ENCODE measurements at regions not wholly inside any gene's neighbourhood (a gene's known extent, or its start where the extent isn't known, plus 50 kb on each side); places are given as distances from the start of the nearest gene placed in this dataset.
"Not testable (repeated sequence)": the region's sequence is repeated elsewhere in the genome, so short reads cannot be mapped to it uniquely, and the experiment has no call there.

DNA sequence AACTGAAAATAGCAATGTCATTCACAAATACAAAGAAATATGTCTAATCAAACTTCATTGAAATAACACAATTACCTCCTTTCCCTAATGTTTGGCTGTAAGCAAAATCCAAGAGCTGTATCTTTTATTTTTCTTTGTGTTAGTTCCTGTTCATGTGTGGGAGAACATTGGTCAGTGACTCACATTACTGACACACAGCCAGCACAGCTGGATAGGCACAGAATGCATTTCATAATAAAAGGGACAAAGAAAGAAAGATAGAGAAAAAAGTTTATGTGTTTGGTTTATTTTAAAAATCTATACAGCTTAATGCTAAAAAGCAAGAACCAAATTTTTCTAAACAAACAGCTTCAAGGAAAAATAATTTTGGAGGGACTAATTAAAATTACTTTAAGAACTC, 185.6 kb upstream of the COL3A1 start:
- peak; percentile 87 for DNase-seq

DNA sequence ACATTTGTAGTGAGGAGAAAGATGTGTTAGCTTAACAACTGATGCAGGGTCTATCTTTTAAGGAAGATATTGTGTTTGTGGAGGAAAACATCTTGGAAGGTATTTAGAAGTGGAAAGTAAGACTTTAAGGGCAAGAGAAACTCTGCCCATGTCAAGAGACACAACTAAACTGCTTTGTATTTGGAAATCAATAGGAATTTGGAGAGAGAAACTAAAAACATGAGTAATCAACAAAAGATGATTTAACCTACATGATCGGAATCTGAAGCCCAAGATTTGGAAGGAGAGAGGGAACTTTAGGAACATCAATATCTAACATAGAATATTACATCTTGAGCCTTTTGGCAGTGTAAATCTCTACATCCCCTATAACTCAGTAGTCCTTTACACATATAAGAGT, 184.2 kb upstream of the COL3A1 start:
- no peak for DNase-seq

DNA sequence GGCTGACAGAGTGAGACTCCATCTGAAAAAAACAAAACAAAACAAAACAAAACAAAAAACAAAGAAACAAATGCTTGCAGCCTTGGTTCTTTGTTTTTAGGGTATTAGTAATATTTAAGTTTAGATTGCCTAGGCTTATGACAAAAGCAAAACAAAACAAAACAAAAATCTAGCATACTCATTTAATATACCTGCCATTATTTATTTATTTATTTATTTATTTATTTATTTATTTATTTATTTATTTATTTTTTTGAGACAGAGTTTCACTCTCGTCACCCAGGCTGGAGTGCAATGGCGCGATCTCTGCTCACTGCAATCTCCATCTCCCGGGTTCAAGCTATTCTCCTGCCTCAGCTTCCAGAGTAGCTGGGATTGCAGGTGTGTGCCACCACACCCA, 179.7 kb upstream of the COL3A1 start:
- DNase-seq: not testable (repeated sequence)

DNA sequence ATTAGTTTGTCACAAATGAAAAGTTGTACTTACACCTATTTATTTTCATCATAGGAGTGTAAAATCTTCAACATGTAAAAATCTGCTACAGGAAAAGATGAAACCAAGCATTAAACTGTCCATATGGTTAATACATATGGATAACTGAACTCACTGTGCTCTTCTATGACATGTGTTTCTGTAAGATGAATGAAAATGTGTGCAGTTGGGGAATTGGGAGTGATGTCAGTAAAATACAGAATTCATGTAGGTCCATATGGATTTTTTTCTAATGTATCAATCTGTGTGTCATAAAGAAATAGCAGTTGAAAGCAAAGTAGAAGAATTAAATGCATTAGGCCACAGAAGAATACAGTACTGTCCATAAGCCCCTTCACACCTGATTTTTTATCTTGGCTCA, 178.4 kb upstream of the COL3A1 start:
- DNase-seq: no peak

DNA sequence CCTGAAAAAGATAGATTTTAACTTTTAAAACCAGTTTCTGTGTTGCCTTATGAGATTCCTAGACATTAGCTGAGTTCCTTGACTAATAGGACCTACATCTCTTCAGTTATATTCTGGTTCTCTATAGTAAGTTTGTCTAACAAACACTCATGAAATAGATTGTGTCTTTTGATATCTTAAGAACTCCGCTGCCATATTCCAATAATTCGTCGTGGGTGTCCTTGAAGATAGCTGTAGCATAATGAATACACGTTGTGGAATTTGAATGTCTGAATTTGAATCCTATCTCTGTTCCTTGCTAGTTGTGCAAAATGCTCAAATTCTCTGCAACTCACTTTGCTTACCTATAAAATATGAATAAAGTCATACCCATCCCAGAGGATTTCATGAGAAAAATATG, 176.8 kb upstream of the COL3A1 start:
- no peak for DNase-seq

DNA sequence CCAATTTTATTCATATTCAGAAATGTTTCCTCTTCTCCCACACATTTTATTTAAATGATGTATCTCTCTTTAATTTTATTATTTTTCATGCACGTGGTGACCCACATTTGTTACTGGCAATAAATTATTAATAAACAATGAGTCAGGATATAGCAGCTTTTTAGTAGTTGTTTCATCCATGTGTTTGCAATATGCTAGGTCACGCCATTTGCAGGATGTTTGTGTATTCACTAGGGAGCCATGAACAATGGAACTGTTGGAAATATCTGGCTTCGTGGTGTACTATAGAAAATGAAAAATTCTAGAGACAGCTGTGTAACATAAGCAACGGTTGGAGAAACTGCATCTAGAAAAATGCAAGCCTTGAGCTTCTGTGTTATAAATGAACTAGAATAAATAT, 176.0 kb upstream of the COL3A1 start:
- peak; percentile 77 for DNase-seq

DNA sequence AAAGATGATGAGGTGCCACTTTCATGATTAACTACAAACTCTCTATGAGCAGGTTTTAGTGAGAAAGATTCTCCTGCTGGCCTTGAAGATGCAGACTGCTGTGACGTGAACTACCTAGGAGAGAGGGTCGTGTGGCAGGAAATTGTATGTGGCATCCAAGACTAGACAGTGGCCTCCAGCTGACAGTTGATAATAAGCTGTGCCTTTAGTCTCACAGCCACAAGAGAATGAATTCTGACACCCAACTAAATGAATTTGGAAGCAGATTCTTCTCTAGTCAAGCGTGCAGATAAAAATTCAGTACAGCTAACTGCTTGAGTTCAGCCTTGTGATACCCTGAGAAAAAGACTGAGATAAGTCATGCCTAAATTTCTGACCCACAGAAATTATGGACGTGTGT, 169.0 kb upstream of the COL3A1 start:
- no peak for DNase-seq

DNA sequence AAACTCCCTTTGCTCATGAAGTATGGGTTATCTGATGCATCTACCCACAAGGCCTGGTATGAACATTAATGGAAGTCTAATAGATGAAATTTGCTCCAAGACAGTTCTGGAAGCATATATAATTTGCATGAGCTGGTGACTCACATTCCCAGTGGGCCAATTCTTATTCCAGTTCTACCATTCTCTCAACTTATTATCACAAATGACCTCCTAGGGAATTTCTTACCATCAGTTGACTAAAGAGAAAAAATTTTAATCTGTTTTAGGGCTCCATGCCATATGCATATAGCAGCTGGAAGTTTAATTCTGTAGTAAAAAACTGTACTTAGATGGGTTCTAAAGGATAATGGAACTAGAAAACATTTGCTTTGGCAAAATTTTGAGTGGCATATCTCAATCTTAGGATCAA, 165.2 kb upstream of the COL3A1 start:
- peak; percentile 24 for DNase-seq

DNA sequence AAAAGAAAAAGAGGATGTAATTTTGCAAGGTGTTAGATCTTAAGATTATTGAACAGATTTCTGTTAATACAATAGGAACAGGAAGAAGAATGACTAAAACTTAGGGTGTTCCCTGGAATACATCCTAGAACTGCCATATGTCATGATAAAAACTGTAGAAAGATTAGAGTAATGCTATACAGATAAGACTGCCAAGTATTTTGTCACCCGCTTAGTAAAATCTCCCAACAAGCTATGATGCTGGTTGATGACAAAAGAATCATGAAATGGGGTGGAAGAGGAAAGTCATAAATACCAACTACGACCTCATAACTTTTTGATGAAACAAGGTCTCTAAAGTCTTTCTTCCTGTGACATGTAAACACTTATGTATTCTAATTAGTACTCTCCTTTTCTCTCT, 163.6 kb upstream of the COL3A1 start:
- no peak for DNase-seq

DNA sequence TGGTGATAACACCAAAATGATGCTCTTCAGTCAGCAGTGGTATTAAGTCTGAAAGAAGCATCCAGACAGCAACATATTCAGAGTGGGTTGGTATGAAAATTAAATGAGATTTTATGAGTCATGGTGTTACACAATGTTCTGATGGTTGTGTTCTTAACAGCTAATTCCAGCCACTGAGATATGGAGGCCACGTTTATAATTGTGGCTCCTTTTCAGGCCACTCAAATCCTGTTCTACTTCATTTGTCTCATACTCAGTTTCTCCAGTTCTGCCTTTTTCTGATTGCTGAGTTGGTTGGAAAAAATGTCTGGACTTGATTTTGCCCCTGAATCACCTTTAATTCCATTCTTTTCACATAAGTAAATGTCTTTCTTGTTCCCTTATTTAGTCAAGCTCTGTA, 162.7 kb upstream of the COL3A1 start:
- no peak for DNase-seq

DNA sequence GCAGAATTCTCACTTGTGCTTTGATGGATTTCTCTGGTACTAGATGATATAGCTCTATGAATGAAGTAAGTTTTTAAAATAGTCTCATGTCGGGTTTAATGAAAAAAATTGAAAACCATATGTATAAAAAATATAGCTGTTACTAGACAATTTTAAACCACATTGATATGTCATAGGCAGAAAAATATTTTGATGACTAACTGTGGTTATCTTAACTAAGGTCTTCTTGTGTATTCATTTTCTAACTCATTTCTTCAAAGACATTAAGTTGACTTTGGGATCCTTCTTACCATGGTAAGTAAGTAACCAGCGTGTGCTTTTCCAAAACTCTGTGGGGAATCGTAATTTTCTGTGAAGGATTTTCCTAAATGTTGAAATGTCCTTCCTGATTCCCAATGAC, 160.9 kb upstream of the COL3A1 start:
- no peak for DNase-seq

DNA sequence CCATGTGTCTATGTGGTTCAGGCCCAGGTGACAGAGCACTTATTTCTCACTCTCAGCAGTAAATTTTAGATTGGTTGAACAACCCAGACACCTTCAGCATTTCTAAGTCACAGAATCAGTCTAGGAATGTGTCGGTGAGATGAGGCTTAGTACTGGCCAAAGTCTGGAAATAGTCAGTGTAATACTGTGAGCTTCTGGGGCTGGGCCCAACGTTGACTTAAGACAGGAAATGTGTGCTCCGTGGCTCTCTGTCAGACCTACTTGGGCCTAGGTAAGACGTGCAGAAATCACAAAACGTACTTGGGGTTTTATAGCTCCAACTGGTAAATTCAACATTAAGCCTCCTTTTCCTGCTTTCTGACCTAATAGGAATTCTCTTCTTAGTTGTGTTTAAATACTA, 160.3 kb upstream of the COL3A1 start:
- peak; percentile 85 for DNase-seq

DNA sequence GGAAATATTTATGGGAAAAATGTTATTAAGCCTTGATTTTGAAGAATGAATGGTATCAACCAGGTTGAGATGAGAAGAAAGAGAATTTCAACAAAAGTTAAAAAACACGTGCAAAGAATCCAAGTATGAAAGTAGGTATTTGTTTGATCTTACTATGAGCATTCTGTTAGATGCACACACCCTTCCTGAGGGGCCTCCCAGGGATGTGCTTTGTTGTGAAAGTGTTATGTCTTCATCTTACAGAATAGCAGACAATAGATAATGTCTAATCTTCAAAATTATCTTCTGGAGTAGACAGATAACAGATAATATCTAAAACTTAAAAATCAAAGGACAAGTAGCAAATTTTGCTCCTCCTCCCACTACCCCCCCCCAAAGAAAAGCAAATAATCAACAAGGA, 155.2 kb upstream of the COL3A1 start:
- no peak for DNase-seq

DNA sequence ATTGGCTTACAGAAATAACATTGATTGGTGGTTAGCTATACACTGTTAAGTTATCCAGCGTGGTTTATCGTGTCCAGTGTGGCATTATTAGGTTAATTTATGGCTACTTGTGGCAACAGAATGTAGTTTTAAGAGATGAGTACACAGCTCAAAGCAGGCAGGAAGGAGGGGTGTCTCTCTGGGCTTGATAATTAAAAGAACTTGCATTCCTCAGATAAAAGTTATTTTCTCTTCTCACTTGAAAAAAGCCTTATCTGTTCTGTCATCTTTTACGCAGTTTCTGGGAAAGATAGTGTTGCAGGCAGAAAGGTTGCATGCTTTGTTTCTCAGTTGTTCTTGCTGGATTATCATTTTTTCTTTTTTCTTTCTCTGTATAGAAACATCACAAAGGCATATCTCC, 154.4 kb upstream of the COL3A1 start:
- no peak for DNase-seq

DNA sequence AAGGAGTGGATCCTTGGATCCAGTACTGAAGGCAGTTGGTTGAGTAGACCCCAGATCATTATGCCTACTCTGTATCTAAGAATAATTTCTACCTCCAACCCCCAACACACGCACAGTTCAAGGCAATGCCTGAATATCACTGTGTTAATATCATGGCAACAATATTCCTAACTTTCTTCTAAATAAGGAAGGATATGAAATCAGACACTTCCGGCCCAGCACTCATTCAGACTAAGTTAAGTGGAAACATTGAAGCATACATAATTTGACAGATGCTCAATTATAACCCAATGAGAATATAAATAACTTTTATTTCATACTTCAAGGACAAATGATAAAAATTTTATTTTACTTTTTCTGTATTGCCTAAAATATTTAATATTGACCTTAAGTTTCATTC, 153.6 kb upstream of the COL3A1 start:
- no peak for DNase-seq

DNA sequence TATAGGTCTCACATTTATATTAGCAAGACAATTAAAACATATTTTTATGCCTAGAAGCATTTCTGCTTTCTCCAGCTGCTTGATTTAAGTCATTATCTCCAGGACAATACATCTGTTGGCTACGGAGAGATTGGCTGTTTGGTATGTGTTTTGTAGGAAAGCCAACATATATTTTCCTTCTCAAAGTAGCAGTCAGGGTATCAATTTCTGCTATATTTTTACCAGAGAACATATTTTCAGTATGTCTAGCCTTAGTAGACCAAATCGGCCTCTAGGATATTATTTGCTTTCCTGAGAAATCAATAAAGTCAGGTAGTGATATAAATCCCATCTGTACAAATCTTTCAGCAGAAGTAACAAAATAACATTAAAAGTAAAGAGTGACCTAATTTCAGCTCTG, 150.0 kb upstream of the COL3A1 start:
- DNase-seq: no peak

DNA sequence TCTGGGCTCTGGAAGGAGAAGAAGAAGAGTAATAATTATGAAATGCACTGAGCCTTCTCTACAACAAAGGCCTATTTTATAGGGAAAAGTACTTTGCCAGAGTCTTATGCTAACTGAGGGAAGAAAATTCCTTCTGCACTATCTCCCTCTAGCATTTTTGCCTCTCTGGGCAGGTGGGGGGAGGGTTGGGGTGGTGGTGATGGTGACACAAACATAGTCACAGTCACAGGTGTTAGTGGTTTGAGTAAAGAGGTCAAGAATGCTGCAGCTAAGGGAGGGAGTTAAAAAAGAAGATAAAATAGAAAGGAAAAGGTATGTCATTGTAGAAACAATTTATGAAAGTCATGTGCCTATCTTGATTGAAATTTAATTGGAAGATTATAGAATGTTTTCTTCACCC, 140.8 kb upstream of the COL3A1 start:
- DNase-seq: no peak

DNA sequence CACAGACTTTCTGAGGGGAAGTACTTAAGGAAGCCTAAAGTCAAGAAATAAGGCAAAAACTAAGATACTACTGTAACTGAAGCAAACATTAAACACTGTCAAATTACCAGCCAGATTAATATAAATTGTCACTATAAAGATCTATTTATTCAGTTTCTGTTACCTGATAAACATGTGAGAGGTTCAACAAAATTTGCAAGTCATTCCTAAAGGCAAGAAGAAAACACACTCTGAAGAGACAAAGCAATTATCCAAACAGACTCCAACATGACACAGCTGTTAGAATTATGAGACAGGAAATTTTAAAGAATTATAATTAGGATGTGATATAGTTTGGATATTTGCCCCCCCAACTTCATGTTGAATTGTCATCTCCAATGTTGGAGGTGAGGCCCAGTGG, 140.4 kb upstream of the COL3A1 start:
- no peak for DNase-seq

DNA sequence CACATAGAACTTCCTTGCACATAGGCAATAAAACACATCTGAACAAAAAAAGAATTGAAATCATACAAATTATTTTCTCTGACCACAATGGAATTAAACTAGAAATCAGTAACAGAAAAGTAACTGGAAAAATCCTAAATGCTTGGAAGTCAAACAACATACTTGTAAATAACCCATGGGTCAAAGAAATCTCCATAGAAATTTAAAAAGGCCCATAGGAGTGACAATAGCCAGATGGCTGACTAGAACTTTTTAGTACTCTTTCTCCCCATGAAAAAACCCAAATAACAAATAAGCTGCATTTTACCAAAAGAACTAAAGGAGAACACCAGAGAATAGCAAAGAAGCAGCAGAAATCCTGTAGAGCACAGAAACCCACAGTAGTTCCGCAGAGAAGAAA, 139.2 kb upstream of the COL3A1 start:
- no peak for DNase-seq

DNA sequence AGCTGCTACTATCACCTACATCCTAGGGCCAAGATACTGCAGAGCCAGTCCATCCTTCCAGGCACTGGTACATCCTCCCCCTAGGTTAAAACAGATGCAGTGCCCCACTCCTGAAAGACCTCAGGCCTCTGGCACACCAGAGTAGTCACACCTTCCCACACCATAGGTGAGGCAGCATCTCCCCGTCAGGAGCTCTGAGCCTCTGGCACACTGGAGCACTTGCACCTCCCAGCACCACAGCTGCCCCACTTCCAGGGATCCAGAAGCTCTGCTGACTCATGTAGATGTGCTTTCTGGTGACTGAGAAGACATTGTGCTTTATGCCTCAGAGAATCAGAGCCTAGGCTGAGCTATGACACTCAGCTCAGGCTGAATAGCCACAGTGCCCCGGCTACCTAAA, 138.4 kb upstream of the COL3A1 start:
- DNase-seq: no peak

DNA sequence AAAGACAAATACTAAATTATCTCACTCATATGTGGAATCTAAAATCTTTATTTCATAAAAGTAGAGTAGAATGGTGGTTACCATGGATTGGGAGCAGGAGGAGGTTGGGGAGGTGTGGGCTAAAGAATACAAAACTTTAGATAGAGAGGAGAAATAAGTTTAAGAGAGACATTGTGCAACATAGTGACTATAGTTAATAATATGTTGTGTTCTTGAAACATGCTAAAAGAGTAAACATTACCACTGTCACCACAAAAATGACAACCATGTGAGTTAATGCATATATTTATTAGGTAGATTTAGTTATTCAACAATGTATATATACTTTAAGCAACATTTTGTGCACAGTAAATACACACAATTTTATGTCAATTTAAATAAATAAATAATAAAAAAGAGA, 128.5 kb upstream of the COL3A1 start:
- DNase-seq: no peak

DNA sequence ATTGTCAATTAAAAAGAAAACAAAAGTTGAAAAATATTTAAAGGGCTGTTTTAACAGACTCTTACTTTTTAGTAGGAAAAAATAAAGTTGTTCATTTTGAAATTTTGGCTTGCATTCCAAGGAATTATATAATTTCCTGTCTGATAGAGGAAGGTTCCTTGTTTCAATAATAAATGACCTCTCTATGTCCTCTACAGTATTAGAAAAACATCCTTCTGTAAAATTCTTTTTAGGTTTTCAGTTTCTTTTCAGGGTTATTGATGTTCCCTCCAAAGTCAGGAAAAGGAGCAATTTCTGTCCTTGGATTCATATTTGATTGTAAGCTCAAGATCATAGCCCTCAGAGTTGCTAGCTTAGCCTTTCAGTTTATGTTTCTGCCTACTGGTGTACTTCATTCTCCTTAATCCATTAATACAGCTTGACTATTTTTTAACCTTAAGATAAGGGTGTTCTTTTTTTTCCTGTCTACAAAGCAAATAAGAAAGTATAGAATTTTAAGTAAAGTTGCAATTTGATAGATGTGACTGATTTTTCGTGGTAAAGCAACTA, 125.2 kb upstream of the COL3A1 start:
- DNase-seq: no peak

DNA sequence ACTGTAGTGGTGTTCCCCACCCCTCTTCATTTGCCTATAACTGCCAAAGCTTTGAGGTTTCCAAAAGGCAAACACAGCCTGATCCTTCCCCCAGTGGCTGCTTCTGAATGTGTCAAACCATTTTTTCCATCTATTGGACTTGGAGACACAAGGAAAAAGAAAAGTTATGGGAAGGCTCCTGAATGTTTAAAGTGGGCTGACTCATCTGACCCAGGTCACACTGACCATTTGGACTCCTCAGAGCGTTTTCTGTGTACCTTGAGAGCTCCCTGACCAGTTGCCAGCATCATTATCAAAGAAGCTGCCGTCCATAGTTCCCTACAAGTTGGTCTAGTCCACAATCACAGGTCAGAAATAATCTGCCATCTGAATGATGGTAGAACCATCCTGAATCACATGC, 123.4 kb upstream of the COL3A1 start:
- DNase-seq: no peak

DNA sequence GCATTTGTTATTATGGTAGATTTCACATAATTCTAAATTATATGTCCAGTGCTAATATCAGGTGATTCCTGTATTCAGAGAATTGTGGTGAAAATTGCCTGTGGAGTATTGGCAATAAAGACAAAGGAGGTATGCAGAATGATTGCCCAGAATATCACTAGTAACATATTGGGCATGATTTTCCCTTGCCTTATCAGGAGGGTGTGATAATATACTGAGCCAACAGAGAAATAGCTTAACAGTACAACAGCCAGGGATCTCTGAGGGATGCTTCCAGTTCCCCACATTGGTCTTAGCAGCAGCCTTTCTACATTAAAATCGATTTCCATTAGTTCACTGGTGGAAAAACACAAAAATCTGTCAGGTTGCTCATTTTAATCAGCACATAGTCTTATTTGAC, 122.9 kb upstream of the COL3A1 start:
- no peak for DNase-seq

DNA sequence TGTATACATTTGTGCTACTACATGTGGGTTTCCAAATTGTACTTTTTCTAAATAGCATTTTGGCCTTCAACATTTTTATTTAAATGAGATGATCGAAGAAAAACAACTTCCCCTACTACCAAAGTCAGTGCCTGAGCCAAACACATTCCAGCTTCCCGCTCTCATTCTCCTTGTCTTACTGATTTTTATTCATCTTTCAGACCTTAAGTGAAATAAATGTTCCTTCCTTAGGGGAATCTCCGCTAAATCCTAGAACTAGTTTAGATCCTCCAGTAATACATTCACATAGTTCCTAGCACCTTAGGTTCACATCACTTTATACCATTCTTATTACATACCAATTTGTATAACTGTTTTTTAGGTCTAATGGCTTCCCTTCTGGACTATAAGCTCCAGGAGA, 122.3 kb upstream of the COL3A1 start:
- DNase-seq: no peak

DNA sequence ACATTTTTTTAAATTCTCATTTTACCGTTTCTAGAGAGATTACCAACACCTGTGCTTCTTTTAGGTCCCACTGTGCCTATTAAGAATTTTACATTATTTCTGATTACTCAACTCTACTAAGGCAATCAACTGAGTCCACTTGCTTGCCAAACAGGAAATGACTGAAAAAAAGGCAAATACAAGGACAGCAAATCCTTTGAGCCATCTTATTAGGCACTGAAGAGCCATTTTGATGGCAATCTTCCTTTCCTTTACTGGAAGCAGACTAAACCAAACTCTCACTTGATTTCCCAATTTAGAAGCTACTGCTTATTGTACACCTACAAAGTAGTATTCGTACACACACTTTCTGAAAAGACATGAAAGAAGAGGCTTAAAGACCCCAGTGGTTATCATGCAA, 121.4 kb upstream of the COL3A1 start:
- DNase-seq: no peak
